Activated CD4-positive, alpha-beta T cell treated with anti-CD3 and anti-CD28 coated beads, Interleukin-2, amount 10 ng/mL, durations not matched to agents 24 days and 14 days (primary cell): ENCODE measurements at regions not wholly inside any gene's neighbourhood (a gene's known extent, or its start where the extent isn't known, plus 50 kb on each side); places are given as distances from the start of the nearest gene placed in this dataset.

Experiments used
- DNase-seq: peaks from one replicate; pipeline ENCODE4 v3.0.0; 2022
- H3K27ac Mint-ChIP-seq: one replicate; pipeline ENCODE4 v1.8.0; 2022; ENCODE audit warnings: mild to moderate bottlenecking, mixed read lengths
- H3K27me3 Mint-ChIP-seq: one replicate; pipeline ENCODE4 v1.8.0; 2022; ENCODE audit warnings: mixed read lengths
- H3K36me3 Mint-ChIP-seq: one replicate; pipeline ENCODE4 v1.8.0; 2022; ENCODE audit warnings: low read depth, mild to moderate bottlenecking, mixed read lengths
- H3K4me1 Mint-ChIP-seq: one replicate; pipeline ENCODE4 v1.8.0; 2021; ENCODE audit warnings: mixed read lengths
- H3K4me3 Mint-ChIP-seq: one replicate; pipeline ENCODE4 v1.8.0; 2022; ENCODE audit warnings: mild to moderate bottlenecking, moderate library complexity, mixed read lengths
- H3K9me3 Mint-ChIP-seq: one replicate; pipeline ENCODE4 v1.8.0; 2021; ENCODE audit warnings: mixed read lengths
- intact Hi-C: fragments of 100-400 bp; cut with micrococcal nuclease; formaldehyde crosslinking; loops from one replicate; pipeline ENCODE4 v1.15.1; 2023

- Mint-ChIP-seq H3K9me3 (no peaks in the 10 kb centered on the region), H3K36me3 (no peaks in the 10 kb centered on the region)
These were observed 65.7 kb upstream of the STX18 start for GRCh38 chr4:4607336-4608213.

GRCh38 chr4:4606321-4606720 lies 64.5 kb upstream of the STX18 start:
- no peak for DNase-seq
- no peaks in the 10 kb centered on the region for H3K36me3 Mint-ChIP-seq
- H3K9me3 Mint-ChIP-seq: no peaks in the 10 kb centered on the region
- H3K27me3 Mint-ChIP-seq: no peaks in the 10 kb centered on the region
- H3K4me3 Mint-ChIP-seq: no peak overlapping the region
- intact Hi-C loops: no loop called here
- no peaks in the 10 kb centered on the region for H3K4me1 Mint-ChIP-seq
- H3K27ac Mint-ChIP-seq: no peak overlapping the region

More at GRCh38 chr4:4607336-4608213, 65.7 kb upstream of the STX18 start:
- H3K27me3 Mint-ChIP-seq: no peaks in the 10 kb centered on the region
- no peak overlapping the region for H3K4me3 Mint-ChIP-seq
- no peaks in the 10 kb centered on the region for H3K4me1 Mint-ChIP-seq
- no peak overlapping the region for H3K27ac Mint-ChIP-seq
- intact Hi-C loops: no loop called here
- no peak for DNase-seq

DNA sequence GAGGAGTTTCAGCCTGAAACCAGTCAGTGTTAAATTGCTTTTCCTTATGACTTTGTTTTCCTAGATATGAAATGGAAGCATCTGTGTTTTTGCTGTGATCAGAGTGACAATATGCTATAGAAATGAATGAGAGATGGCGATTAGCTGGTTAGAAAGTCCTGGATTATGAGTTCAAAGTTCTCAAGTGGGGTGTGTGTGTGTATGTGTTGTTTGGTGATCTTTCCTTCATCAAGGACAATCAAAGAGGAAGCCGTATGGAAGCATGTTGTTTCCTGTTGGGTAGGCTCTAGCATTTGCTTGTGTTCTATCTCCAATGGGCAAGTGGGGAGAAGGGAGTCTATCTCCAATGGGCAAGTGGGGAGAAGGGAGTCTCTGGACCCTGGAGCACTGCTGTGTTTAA lies 64.0 kb upstream of the STX18 start:
- H3K4me1 Mint-ChIP-seq: no peaks in the 10 kb centered on the region
- H3K27me3 Mint-ChIP-seq: no peaks in the 10 kb centered on the region
- no peak overlapping the region for H3K27ac Mint-ChIP-seq
- intact Hi-C loops: no loop called here
- H3K9me3 Mint-ChIP-seq: no peaks in the 10 kb centered on the region
- DNase-seq: no peak
- no peaks in the 10 kb centered on the region for H3K36me3 Mint-ChIP-seq
- H3K4me3 Mint-ChIP-seq: no peak overlapping the region

- Mint-ChIP-seq H3K36me3 (no peaks in the 10 kb centered on the region), H3K4me3 (no peak overlapping the region), H3K9me3 (no peaks in the 10 kb centered on the region), H3K27me3 (no peaks in the 10 kb centered on the region), H3K27ac (no peak overlapping the region), H3K4me1 (no peaks in the 10 kb centered on the region)
- intact Hi-C loops: no loop called here
- DNase-seq: no peak
These were observed 61.7 kb upstream of the STX18 start for GRCh38 chr4:4603592-4603991.

DNA sequence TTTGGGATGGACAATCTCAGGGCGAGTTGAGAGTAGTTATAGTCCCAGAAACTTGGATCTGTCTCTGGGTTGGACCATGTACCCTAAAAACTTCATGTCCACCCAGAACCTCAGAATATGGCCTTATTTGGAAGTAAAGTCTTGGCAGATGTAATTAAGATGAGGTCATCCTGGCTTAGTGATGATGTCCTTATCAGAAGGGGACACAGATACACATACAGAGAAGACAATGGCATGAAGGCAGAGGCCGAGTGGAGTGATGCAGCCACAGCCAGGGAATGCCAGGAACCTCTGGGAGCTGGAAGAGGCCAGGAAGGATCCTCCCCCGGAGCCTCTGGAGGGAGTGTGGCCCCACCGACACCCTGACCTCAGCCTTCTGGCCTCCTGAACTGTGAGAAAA lies 61.2 kb upstream of the STX18 start:
- H3K27ac Mint-ChIP-seq: no peak overlapping the region
- no peaks in the 10 kb centered on the region for H3K27me3 Mint-ChIP-seq
- no peaks in the 10 kb centered on the region for H3K9me3 Mint-ChIP-seq
- H3K36me3 Mint-ChIP-seq: no peaks in the 10 kb centered on the region
- H3K4me3 Mint-ChIP-seq: no peak overlapping the region
- DNase-seq: no peak
- intact Hi-C loops: no loop called here
- H3K4me1 Mint-ChIP-seq: no peaks in the 10 kb centered on the region

GRCh38 chr4:4602468-4602867 lies 60.6 kb upstream of the STX18 start:
- Mint-ChIP-seq H3K27me3 (no peaks in the 10 kb centered on the region), H3K9me3 (no peaks in the 10 kb centered on the region), H3K27ac (no peak overlapping the region), H3K36me3 (no peaks in the 10 kb centered on the region), H3K4me3 (no peak overlapping the region), H3K4me1 (no peaks in the 10 kb centered on the region)
- intact Hi-C loops: no loop called here
- no peak for DNase-seq

DNA sequence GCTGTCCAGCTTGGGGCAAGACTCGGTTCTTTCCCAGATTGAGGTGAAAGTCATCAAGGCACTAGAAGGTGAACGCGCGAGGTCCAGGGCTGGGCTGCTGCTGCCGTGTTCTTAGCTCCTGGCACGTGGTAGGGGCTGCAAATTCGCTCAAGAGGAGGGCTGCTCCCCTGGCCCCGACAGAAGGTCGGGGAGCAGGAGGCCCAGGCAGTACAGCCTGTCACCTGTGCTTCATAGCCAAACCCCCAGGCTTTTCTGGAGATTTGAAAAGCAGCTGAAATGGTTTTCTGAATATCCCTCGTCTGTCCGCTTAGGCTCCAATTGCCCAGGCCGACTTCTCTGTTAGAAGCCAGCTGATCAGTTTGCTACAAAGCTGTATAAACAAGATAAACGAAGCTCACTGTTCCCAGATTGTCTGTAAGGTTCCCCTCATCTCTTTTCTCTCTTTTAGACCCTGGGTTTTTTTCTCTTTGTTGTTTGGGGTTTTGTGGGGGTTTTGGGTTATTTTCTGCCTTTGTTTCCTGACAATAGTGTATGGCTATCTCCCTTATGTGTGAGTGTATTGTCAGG lies 60.0 kb upstream of the STX18 start:
- H3K4me1 Mint-ChIP-seq: no peaks in the 10 kb centered on the region
- intact Hi-C loops: no loop called here
- H3K36me3 Mint-ChIP-seq: no peaks in the 10 kb centered on the region
- H3K4me3 Mint-ChIP-seq: no peak overlapping the region
- H3K27me3 Mint-ChIP-seq: no peaks in the 10 kb centered on the region
- H3K9me3 Mint-ChIP-seq: no peaks in the 10 kb centered on the region
- H3K27ac Mint-ChIP-seq: no peak overlapping the region
- DNase-seq: no peak

GRCh38 chr4:4599481-4600275 lies 57.8 kb upstream of the STX18 start:
- Mint-ChIP-seq H3K9me3 (peaks cover 10% of the 10 kb centered on the region), H3K36me3 (peaks cover 10% of the 10 kb centered on the region), H3K27ac (no peak overlapping the region), H3K27me3 (no peaks in the 10 kb centered on the region), H3K4me3 (no peak overlapping the region), H3K4me1 (no peaks in the 10 kb centered on the region)
- no peak for DNase-seq
- intact Hi-C loops: no loop called here

DNA sequence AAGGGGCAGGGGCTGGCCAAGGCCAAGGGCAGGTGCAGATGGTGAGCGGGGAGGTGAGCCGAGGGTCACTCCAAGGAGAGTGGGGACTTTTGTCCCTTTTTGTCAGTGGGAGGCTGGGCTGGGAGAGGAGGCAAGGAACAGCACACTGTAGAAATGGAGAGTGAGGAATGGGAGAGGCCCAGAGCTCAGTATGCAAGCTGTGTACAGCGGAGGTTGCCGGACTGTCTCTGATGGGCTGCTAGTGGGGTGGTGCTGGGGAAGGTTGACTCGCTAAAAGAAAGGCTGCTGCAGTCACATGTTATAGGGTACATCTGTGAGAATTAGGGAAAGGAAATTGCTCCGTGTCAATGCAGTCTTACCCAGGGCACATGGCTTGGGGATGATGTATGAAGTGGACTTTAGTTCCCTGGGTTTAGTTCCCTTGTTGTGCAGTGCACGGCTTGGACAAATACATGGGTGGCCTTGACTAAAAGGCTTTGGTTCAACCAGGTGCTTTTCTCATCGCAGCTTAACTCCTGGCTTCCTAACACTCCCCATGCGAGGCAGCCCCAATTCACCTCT lies 57.1 kb upstream of the STX18 start:
- H3K4me1 Mint-ChIP-seq: no peaks in the 10 kb centered on the region
- no peaks in the 10 kb centered on the region for H3K27me3 Mint-ChIP-seq
- DNase-seq: no peak
- intact Hi-C loops: no loop called here
- H3K36me3 Mint-ChIP-seq: peaks cover 10% of the 10 kb centered on the region
- H3K9me3 Mint-ChIP-seq: peaks cover 17% of the 10 kb centered on the region
- H3K27ac Mint-ChIP-seq: no peak overlapping the region
- no peak overlapping the region for H3K4me3 Mint-ChIP-seq

- Mint-ChIP-seq H3K36me3 (peaks cover 10% of the 10 kb centered on the region), H3K9me3 (peaks cover 26% of the 10 kb centered on the region), H3K27ac (no peak overlapping the region), H3K27me3 (no peaks in the 10 kb centered on the region), H3K4me3 (no peak overlapping the region), H3K4me1 (no peaks in the 10 kb centered on the region)
- DNase-seq: no peak
- intact Hi-C loops: no loop called here
These were observed 54.9 kb upstream of the STX18 start for GRCh38 chr4:4596720-4597119.

DNA sequence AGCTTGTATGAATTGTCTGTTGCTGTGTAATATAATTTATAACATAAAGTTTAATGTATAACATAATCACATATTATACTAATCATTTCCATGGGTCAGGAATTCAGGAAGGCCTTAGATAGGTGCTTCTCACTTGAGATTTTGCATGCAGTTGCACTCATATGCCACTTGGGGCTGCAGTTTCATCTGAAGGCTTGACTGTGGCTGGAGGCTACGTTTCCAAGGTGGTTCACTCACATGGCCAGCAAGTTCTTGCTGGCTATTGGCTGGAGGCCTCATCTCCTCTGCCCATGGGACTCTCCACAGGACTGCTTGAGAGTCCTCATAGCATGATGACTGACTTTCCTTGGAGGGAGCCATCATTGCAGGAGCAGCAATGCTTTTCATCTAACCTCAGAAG lies 53.4 kb upstream of the STX18 start:
- Mint-ChIP-seq H3K9me3 (peaks cover 26% of the 10 kb centered on the region), H3K27me3 (no peaks in the 10 kb centered on the region), H3K27ac (no peak overlapping the region), H3K4me1 (no peaks in the 10 kb centered on the region), H3K4me3 (no peak overlapping the region), H3K36me3 (peaks cover 10% of the 10 kb centered on the region)
- DNase-seq: no peak
- intact Hi-C loops: no loop called here

DNA sequence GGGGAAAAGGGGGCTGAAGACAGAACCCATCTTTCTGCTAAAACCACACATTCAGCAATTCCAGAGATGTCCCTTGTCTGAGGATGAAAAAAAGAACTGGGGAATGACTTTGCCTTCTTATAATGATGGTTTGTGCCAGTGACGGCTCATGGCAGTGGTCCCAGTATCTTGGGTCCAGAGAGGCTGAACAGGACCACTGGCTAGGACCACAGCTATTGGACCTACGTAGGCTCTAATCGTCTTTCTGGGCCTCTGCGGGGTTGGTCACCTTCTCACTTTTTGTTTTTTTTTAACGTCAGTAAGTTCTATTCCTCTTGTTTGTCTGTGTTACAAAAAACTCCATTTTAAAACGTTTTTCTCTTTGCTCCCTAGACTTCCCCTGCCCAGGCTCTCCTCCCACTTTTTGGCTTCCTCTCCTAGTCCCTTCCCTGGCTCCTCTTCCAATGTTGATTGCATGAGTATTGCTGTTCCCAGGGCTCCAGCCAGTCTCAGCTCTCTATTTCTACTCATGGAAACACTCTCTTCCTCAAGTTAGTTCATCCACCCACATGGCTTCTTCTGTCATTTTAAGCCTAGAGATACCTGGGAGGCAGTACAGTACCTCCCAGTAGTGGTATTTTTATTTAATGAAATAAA lies 52.6 kb upstream of the STX18 start:
- H3K27ac Mint-ChIP-seq: no peak overlapping the region
- H3K4me1 Mint-ChIP-seq: no peaks in the 10 kb centered on the region
- H3K9me3 Mint-ChIP-seq: peaks cover 26% of the 10 kb centered on the region
- no peak overlapping the region for H3K4me3 Mint-ChIP-seq
- intact Hi-C loops: no loop called here
- H3K36me3 Mint-ChIP-seq: peaks cover 10% of the 10 kb centered on the region
- no peak for DNase-seq
- no peaks in the 10 kb centered on the region for H3K27me3 Mint-ChIP-seq

DNA sequence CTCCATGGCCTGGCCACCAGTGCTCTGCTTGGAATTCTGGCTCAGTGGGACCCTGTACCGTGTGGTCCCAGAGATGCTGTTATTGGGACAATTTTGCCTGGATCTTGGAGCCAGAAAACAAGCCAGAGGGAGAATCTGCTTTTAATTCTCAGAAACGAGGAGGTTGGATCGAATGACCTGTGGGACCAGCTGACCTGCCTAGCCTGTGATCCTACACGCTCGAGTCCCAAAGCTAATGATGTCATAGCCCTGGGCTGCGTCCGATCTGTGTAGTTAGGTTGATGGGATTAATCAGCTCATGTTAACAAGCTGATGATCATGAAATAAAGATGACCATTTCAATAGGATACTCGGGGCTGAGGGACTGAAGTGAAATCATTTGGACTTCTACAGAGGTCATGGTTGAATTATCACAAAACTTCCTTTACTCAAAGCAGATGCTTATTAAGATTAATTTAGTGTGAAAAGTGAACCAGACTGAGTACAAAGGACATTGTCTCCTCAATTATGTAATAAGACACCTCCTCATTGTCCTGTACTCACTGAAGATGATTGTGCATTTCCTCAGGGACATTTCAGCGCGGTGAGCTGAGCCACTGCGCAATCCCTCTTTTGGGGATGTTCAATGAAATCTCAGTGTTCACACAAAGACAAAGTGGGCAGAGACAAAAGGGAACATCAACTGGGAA lies 51.9 kb upstream of the STX18 start:
- Mint-ChIP-seq H3K4me1 (no peaks in the 10 kb centered on the region), H3K27me3 (no peaks in the 10 kb centered on the region), H3K4me3 (no peak overlapping the region), H3K9me3 (peaks cover 26% of the 10 kb centered on the region), H3K36me3 (peaks cover 10% of the 10 kb centered on the region), H3K27ac (no peak overlapping the region)
- intact Hi-C loops: no loop called here
- no peak for DNase-seq
